Cardiac fibroblast (primary cell): ENCODE measurements at regions not wholly inside any gene's neighbourhood (a gene's known extent, or its start where the extent isn't known, plus 50 kb on each side); places are given as distances from the start of the nearest gene placed in this dataset.

ENCODE experiments used
- DNase-seq, 2 donors: peaks; one replicate each; pipeline versions ENCODE4 v3.0.0 to v3.0.0-alpha.2; 2010; ENCODE audit warnings: low read depth in 2 of 2
- H3K4me3 ChIP-seq, 2 donors: replicated peaks in 1 of 2; 1 replicate in 1 of 2; 2 replicates in 1 of 2; pipeline ENCODE4 v1.5.1; 2011; ENCODE audit warnings: low read depth in 2 of 2, low read length in 2 of 2, mild to moderate bottlenecking in 2 of 2, moderate library complexity in 1 of 2
- TF ChIP-seq, protein P1 (sequence below): IDR thresholded peaks from one replicate; pipeline ENCODE4 v1.5.1; 2011; ENCODE audit warnings: low read depth, mild to moderate bottlenecking, low read length, inconsistent platforms

DNA sequence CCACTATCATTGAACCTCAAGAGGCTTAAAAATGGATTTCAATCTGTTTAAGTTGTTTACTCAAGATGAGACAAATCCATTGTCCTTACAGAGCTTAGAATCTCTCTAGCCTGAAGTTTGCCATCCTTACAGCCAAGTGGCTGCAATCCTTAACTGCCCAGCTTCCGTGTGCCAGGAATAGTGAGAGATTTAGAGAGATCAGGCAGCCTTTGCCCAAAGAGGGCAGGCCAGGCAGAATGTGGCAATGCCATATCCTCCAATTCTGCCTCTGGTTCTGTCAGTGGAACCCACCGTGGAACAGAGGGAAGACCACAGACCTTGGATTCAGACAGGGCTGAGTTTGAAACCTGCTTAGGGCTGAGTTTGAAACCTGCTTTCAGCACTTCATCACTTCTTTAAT is 374.3 kb downstream of the VPS13C start:
- H3K4me3 ChIP-seq, result no peak overlapping the region
- TF ChIP-seq, protein P1, sequence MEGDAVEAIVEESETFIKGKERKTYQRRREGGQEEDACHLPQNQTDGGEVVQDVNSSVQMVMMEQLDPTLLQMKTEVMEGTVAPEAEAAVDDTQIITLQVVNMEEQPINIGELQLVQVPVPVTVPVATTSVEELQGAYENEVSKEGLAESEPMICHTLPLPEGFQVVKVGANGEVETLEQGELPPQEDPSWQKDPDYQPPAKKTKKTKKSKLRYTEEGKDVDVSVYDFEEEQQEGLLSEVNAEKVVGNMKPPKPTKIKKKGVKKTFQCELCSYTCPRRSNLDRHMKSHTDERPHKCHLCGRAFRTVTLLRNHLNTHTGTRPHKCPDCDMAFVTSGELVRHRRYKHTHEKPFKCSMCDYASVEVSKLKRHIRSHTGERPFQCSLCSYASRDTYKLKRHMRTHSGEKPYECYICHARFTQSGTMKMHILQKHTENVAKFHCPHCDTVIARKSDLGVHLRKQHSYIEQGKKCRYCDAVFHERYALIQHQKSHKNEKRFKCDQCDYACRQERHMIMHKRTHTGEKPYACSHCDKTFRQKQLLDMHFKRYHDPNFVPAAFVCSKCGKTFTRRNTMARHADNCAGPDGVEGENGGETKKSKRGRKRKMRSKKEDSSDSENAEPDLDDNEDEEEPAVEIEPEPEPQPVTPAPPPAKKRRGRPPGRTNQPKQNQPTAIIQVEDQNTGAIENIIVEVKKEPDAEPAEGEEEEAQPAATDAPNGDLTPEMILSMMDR, result no peak
- no peak for DNase-seq

GRCh38 chr15:61685534-61685933 is 374.7 kb downstream of the VPS13C start:
- no peak for DNase-seq
- TF ChIP-seq, protein P1, result no peak
- H3K4me3 ChIP-seq, result no peak overlapping the region

DNA sequence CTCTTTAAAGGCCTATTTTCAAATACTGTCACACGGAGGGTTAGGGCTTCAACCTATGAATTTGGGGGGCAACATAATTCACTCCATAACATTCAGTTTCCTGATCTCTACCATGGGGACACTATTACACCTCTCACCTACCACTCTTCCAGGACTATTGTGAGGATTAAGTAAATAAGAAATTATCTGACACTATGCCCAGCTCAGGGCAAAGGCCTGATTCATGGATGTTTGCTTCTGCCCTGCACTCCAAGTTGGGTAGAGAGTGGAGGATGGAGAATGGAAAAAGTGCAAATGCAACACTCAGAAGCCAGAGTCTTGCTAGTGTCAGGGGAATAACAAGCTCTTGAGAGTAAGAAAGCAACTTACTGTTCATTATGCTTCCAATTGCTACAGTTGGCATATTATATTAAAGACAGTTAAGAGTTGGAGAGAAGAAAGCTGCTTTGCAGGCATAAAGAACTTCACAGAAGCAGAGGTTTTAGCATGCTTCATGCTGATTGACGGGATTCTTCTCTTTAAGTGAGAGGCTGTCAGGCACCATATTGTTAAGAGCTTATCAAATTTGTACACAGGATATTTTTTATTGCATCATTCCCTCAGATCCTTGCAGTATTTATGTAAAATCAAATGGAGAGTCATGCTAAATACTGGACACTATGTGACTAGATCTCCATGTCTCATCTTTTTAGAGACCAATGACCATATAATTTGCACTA is 375.3 kb downstream of the VPS13C start:
- H3K4me3 ChIP-seq, result no peak overlapping the region
- no peak for DNase-seq
- TF ChIP-seq, protein P1, result no peak

GRCh38 chr15:61682891-61683735 is 377.1 kb downstream of the VPS13C start:
- TF ChIP-seq, protein P1, result no peak
- no peak for DNase-seq
- no peak overlapping the region for H3K4me3 ChIP-seq

GRCh38 chr15:61681676-61682075 is 378.6 kb downstream of the VPS13C start:
- H3K4me3 ChIP-seq, result no peak overlapping the region
- no peak for DNase-seq
- TF ChIP-seq, protein P1, result no peak

- TF ChIP-seq, protein P1, result no peak
- no peak for DNase-seq
- H3K4me3 ChIP-seq, result no peak overlapping the region
These were observed 379.2 kb downstream of the VPS13C start for GRCh38 chr15:61681038-61681418.
